ENCODE measurements at regions not wholly inside any gene's neighbourhood (a gene's known extent, or its start where the extent isn't known, plus 50 kb on each side); places are given as distances from the start of the nearest gene placed in this dataset.

- TF ChIP-seq EZH2 (IDR thresholded peaks at IDR 0.05) = no peak
- TF ChIP-seq CTCF (IDR thresholded peaks at IDR 0.05) = no peak
- no peak for TF ChIP-seq EZH2phosphoT487 (IDR thresholded peaks at IDR 0.05)
These were observed 599.8 kb downstream of the AJAP1 start for GRCh38 chr1:5254131-5254725.

Measured in neural progenitor cell (in vitro differentiated cells).